Right ventricle myocardium inferior (tissue), 1 donor: ENCODE measurements at regions not wholly inside any gene's neighbourhood (a gene's known extent, or its start where the extent isn't known, plus 50 kb on each side); places are given as distances from the start of the nearest gene placed in this dataset.

Source experiments
- ATAC-seq: fragments of 200-7000 bp; cut with Tn5 transposase; one replicate; pipeline ENCODE4 v1.9.1; 2020; ENCODE audit warnings: mild to moderate bottlenecking, moderate library complexity
- DNase-seq: peaks from one replicate; pipeline ENCODE4 v3.0.0; 2021; ENCODE audit errors: missing footprints
- intact Hi-C: fragments of 100-400 bp; cut with DNase I; formaldehyde crosslinking; loops from one replicate; pipeline ENCODE4 v1.11.0; 2022
- donor health status: DM: no; HTN: yes; CAD: no; lungs with severe emphysema.

DNA sequence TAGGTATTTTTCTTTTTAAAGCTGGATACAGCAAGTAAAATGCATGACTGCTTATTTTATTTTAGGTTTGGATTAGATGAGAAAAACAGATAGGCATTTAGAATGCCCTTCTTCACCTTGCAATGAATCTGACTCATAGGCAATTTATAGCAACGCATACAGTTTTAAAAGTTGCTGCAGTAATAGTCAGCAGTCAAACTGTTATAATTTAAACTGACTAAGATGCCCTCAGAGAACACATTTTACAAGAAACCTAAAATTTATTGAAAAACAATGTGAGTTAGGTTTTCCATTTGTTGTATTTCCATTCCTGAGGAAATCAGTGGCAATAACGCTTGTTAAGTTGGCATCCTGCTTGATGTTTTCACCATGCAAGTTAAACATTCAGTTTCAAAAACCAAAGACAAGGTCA, 1128.2 kb upstream of the PCDH9 start:
- DNase-seq: no peak
- no peak for ATAC-seq
- intact Hi-C loops: no loop called here

DNA sequence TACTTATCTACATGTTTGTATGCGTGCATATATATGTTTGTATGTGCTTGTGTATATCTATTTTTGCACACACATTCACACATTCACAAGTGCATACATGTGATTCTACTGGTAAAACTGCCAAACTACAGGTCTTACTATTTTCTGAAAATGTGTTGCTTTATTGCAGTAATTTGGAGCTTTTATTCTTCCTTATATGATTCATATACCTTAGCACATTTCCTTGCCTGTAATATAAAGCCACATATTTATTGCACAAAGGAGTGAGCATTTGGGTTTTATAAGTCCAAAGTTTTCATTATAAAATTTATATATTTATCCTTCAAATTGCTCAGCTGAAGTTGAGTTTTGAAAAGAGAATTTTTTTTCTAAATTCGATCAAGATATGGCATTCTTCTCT, 1120.4 kb upstream of the PCDH9 start:
- DNase-seq: no peak
- ATAC-seq: no peak
- intact Hi-C loops: no loop called here

DNA sequence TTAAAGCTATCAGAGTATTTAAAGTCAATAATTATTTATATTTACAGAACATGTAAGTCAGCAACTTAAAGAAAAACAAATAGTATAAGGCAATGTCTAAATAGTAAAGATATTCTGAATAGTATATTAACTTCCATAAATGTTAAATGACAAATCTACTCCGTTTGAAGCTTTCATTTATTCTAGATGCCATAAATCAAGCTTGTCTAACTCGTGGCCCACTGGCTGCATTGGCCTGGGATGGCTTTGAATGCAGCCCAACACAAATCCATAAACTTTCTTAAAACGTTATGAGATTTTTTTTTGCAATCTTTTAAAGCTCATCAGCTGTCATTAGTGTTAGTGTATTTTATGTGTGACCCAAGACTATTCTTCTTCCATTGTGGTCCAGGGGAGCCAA, 1117.1 kb upstream of the PCDH9 start:
- DNase-seq (no peak), ATAC-seq (no peak)
- intact Hi-C loops: no loop called here

DNA sequence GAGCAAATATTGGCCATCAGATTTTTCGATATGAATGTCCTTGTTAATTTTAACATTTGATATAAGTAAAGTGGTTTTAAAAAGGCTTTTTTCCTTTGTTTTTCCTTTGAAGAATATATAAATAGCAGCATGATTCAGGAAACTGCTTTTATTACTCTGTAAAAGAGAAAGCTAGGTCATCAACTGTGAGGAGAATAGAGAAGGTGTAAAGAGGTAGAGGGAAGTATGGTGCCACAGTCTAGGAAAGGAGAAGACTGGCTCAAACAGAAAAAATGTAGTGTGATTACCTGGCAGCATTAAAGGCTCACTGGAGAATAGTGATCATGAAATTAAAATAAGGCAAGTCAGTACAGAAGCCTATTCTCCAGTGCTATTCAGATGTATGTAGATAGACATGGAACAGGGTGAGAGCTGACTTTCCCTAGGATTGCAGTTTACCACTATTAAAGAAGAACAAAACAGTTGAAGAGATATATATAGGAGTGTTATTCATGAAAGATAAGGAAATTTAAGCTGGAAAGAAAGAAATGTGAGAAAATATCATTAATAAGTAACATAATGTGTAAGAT, 1115.9 kb upstream of the PCDH9 start:
- intact Hi-C loops: no loop called here

DNA sequence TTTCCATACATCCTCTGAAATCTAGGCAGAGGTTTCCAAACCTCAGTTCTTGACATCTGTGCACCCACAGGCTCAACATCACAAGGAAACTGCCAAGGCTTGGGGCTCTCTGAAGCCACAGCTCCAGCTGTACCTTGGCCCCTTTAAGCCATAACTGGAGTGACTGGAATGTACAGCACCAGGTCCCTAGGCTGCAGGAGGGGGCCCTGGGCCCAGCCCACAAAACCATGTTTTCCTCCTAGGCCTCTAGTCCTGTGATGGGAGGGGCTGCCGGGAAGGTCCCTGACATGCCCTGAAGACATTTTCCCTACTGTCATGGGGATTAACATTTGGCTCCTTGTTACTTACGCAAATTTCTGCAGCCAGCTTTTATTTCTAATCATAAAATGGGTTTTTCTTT, 1093.0 kb upstream of the PCDH9 start:
- intact Hi-C loops: no loop called here
- peak; percentile 48 for DNase-seq
- ATAC-seq: no peak

More for the DNA sequence above, 1115.9 kb upstream of the PCDH9 start:
- ATAC-seq: no peak
- no peak for DNase-seq

DNA sequence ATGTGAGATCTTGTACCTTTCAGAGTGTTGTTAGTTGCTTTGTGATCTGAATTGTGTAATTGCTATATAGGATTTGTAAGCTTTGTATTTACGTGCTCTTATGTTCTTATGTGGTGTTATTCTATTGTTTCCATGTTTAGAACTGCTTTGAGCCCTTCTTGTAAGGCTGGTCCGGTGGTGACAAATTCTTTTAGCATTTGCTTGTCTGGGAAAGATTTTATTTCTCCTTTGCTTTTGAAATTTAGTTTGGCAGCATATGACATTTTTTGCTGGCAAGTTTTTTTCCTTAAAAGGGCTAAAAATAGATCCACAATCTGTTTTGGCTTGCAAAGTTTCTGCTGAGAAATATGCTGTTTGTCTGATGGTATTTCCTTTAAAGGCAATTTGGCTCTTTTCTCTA, 1089.2 kb upstream of the PCDH9 start:
- no peak for DNase-seq
- ATAC-seq: no peak
- intact Hi-C loops: no loop called here

DNA sequence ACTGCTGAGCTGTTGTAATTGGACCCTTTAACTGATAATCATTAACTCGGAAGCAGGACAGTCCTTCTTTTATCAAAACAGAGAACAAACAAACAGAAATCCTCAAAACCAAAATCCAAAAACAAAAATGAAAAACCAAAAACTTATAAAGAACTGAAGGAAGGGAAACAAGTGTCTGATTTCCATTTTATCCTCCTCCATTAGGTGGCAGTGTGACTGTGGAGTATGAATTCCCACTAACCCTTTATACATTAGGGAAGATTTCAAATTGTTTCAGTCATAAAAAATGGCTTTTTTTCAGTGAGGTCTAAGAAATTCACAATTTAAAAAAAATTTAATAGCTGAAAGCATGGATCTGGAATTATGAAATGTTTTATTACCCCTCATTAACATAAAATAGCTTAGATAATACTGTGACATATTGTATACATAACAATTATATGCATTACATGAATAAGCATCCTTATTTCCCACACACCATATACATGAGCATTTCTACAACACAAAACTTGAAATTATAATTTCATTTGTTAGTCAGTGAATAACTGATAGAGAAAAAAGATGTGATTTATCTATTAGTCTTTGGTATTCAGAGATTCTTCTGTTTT, 1074.3 kb upstream of the PCDH9 start:
- intact Hi-C loops: loop anchor here (5.0 kb wide), 1 partner anchor 623 kb away; no protein-coding TSS in a partner anchor
- no peak for ATAC-seq
- DNase-seq: no peak

DNA sequence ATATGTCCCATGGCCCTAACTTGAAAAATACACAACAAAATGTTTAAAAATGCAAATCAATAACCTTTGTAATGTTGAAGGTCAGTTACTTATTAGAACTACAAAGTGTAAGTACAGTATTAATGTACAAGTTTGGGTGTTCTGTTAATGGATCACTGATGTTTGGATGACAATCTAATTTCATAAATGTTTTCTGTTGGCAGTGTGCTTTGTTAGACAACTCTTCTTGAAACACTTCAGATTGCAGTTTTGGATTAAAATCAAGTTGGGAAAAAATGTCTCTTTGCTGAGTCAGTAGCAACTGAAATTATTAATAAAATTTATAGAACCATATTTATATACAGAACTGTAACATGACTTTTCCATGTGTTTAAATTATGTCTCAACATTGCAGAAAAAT, 1063.5 kb upstream of the PCDH9 start:
- DNase-seq (no peak), ATAC-seq (no peak)
- intact Hi-C loops: no loop called here

DNA sequence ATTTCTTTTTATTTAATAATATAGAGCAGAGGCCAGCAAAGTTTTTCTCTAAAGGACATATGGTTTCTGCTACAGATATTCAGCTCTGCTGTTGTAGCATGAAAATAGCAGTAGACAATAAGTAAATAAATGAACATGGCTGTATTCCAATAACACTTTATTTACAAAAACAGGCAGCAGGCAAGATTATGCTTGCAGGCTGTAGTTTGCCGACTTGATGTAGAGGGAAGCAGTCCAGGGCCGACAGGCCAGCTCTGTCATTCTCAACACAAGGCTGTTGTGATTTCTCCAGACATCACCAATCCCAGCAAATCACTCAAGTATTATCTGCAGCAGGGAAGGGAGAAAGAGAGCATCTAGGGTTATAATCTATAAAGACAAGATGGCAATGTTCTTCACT, 1062.5 kb upstream of the PCDH9 start:
- intact Hi-C loops: no loop called here
- DNase-seq (no peak), ATAC-seq (no peak)

DNA sequence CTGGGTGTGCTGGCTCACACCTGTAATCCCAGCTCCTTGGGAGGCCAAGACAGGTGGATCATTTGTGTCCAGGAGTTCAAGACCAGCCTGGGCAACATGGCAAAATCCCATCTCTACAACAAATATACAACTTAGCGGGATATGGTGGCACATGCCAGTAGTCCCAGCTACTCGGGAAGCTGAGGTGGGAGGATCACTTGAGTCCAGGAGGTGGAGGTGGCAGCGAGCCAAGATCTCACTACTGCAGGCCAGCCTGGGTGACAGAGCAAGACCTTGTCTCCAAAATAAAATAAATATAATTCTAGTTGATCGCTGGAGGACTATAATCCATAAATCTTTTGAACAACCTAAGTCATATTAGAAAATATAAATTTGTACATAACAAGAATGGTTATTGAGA, 1061.5 kb upstream of the PCDH9 start:
- ATAC-seq: no peak
- DNase-seq: no peak
- intact Hi-C loops: no loop called here

DNA sequence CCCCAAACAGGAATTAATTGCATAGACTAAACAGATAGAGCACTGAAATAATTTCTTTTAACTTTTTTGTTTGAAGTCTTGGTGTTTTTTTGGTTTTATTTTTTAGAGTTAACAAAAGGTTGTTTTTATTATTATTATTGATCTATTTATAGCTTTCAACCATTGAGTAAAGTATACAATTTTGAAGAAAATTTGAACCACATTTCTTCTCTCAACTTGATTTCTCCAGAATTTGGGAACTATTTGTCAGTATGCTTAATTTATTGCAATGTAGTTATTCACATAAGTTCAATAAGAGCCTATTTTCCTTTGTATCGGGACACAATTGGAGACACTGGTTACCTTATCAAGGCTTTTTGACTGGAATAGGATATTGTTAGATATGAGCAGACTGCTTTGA, 1045.6 kb upstream of the PCDH9 start:
- intact Hi-C loops: no loop called here
- DNase-seq: no peak
- ATAC-seq: no peak

DNA sequence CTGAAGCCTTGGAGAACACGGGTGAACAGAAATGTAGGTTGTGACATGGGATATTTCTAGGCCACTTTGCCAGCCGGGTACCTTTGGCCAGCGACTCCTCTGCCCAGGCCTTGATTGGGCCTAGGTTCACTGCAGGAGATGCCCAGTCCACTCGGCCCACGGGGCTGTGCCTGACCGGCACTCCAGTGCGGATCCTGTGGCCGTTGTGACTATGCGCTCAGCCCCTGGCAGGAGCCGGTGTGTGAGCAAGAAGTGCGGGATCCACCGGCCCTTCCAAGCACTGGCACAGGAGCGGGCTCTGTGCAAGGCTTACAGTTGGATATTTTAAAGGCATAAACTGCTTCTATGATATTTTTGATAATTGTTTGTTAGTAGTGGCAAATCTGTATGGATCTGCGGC, 1042.5 kb upstream of the PCDH9 start:
- intact Hi-C loops: no loop called here
- DNase-seq (no peak), ATAC-seq (no peak)

DNA sequence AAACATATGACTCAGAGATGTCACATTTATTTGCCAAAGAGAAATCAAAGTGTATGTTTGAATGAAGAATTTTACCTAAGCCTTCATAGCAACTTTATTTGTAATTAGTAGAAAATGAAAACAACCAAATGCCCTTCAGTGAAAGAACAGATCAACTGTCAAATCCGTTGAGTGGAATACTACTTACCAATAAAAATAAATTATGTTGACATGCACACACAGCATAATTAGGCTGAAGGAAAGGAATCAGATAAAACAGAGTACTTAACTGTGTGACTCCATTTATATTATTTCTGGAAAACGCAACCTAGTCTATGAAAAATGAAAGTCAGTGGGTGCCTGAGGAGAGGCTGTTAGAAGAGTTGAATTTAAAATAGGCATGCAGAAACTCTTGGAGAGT, 1034.6 kb upstream of the PCDH9 start:
- DNase-seq (no peak), ATAC-seq (no peak)
- intact Hi-C loops: no loop called here

DNA sequence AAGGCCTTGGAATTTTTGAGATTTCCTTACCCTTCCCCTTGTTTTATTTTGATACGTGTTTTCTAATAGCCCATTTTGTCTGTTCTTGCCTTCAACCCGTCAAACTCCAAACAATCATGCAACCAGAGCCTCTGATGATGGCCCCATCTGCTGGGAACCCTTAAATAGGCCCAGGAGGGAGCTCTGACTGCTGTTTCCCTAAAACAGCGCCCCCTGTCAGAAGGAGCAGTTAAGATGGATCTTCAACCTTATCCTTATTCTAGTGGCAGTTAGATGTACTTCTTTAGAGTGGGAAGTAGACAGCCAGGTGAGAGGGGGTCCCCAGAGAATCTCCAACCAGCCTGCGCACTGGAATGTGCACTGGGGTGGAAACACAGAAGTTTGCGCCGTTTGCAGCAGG, 1031.0 kb upstream of the PCDH9 start:
- intact Hi-C loops: no loop called here
- DNase-seq: no peak

DNA sequence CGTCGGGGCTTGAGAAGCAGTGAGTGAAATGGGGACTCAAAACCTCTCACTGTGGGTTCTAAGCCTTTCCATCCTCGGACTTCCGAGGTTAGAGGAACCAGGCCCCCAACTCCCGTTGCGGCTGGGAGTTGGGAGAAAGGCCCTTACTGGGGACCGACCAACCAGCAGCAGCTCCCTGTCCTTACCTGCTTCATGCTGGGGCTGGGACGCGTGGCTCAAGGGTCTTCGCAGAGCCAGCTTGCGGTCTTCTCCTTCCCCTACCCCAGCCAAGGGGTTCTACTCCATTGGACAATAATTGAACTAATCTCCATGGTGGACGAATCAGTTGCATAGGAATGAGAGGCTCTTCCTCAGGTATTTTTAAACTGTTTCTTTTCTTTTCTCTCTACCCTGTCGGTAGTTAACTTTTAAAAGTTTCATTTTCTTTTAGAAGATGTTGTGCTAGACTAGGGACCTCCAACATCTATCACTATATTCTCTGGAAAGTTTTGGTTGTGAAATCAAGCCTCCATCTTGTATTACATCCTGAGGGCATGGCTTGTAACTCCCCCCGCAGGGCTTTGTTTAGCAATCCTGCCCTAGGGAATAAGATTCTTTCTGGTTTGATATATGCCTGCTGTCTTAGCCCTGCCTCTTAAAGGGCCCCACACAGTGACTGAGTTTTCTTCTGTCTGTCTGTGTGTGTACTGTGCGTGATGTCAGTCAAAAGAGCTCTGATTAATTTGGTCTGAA, 1027.1 kb upstream of the PCDH9 start:
- DNase-seq (no peak), ATAC-seq (no peak)
- intact Hi-C loops: no loop called here

More for the DNA sequence above, 1031.0 kb upstream of the PCDH9 start:
- ATAC-seq: no peak

DNA sequence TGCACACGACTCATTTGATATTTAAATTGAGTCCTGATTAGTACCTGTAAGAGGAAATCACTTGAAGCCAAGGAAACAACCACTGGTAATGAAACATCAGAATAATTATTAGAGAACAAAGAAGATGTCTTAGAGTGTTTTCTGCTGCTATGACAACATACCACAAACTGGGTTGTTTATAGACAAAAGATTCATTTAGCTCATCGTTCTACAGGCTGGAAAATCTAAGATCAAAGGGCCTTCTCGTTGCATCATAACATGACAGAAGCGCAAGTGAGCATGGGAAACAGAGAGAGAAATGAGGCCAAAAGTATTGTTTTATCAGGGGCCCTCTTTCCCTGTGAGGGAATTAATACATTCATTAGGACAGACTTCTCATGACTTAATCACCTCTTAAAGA, 1024.0 kb upstream of the PCDH9 start:
- no peak for ATAC-seq
- intact Hi-C loops: no loop called here
- DNase-seq: no peak

DNA sequence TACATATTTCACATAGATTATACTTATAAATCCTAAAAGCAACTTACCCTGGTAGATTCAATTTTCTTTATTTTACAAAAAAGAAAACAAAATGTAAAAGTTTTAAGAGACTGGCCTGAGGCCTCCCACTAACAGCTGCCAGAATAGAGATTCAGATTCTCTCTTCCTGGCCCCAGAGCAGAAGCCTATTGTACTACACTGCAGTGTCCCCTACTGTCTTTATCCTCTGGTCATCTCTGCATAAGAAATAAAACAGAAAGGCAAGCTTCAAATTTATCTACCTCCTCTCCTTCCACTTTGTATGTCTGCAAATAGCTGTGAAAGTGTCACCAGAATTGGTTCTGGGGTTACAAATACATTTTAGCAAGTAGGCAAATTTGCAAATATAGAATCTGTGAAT, 1004.1 kb upstream of the PCDH9 start:
- no peak for ATAC-seq
- intact Hi-C loops: no loop called here
- no peak for DNase-seq

DNA sequence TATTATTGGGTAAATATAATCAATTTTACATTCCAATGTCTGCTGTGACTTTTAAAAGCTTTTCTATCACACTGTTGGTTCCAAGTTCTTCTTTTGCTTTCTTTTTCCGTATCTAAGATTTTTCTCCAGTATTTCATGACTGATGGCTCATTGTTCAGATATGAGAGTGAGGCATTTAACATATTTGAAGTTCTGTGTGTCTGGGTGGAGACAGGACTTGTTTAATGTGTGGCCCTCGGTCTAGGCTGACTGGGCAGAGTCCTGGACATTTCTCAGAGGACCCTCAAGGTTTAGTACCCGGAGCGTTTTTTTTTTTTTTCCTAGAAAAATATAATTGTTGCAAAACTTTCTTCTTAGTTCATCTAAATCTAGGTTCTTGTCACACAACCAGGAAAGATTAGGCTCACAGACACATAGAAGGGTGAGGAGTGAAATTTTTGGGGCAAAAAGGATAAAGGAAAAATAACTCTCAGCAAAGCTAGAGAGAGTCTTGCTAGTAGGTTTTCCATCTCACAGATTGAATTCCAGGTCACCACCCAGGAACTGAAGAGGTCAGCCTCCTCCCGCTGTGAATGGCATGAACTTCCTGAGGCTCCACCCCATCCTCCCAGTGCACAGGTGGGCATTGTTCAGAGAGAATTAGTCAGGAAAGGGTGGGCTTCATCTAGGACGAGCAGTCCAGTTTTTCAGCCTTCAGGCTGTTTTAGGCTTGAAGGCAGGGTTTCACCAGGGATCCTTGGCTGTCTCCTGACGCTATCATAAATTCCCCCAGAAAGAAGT, 1002.4 kb upstream of the PCDH9 start:
- intact Hi-C loops: no loop called here
- DNase-seq (no peak), ATAC-seq (no peak)

DNA sequence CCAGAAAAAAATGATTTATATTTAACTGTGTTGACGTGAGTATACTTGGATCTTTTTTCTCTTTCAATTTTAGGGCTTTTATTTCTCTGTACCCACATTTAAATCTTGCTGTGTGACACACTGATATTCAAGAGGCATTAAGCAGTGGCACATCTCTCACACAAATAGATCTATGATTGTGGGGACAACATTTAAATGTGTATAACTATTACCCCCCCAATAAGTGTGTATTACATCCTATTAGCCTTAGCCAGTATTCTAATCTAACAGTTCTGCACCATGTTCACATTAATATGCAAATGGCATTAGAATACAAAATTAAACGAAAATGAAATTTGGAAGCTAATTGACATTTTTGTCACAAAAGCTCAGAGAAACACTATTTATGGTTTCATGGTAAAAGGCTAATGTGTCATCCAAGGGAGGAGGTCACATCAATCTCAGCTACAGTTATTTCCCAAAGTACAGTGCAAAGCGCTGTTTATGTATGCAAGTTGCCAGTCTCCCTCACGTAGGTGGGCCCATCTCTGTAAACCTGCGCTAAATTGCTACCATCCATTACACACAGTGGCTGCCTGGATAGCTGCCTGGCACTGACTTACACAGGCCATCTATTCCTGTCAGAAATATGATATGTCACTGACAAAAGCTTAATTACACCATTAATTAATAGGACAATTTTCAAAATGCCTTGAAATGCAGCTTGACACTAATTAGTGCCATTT, 984.7 kb upstream of the PCDH9 start:
- intact Hi-C loops: no loop called here
- no peak for ATAC-seq

More for the DNA sequence above, 984.7 kb upstream of the PCDH9 start:
- no peak for DNase-seq
